Fibroblast of upper back skin (primary cell): ENCODE measurements at regions not wholly inside any gene's neighbourhood (a gene's known extent, or its start where the extent isn't known, plus 50 kb on each side); places are given as distances from the start of the nearest gene placed in this dataset.
"Not testable (repeated sequence)": the region's sequence is repeated elsewhere in the genome, so short reads cannot be mapped to it uniquely, and the experiment has no call there.

Source experiments
- DNase-seq: peaks from one replicate; pipeline ENCODE4 v3.0.0-alpha.2; 2013

DNA sequence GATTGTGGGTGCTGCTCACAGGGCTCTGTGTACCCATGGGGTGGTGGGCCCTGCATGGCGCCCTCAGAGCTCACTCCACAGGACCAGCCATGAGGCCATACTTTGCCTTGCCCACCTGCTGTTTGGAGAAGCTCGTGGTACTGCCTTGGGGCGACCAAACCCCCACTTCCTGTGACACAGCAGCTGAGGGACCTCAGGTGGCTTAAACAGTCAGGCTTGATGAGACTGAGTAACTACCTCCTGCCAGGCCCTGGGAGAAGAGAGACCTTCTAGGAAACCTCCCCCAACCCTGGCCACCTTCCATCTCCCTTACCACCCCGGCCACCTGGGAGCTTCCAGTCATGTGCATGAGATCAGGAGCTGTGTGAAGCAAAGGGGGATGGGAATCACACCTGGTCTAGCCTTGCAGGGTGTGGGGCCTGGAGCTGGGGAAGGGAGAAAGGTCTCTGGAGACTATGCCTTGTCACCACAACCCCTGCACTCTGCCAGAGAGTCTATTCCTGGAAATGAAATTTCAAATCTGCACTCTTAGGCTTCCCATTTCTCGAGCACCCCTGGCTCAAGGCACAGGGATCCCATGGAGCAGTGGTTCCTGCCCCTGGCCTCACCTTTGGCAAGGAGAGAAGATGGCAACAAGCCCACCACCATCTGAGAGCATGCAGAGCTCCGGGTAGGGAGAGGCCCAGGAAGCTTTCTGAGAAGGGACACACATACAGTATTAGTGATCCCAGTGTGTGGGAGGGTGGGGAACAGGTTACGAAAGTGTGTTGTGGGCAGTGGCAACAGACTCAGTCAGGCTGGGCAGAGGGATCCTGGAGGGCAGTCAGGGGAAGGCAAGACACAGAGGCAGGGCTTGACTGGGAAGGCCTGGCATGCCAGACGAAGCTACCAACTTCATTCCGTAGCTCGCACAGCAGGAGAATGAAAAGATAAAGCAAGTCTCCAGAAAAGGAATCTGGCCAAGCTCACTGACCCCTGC, 125.0 kb downstream of the URI1 start:
- DNase-seq: no peak

DNA sequence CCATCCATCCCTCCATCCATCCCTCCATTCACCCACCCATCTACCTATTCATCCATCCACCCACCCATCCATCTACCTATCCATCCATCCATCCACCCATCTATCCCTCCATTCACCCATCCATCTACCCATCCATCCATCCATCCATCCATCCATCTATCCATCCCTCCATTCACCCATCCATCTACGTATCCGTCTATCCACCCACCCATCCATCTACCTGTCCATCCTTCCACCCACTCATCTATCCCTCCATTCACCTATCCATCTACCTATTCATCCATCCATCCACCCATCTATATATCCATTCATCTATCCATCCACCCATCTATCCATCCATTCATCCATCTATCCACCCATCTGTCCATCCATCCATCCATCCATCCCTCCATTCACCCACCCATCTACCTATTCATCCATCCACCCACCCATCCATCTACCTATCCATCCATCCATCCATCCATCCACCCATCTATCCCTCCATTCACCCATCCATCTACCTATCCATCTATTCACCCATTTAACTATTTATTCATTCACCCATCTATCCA, 126.0 kb downstream of the URI1 start:
- not testable (repeated sequence) for DNase-seq

GRCh38 chr19:30068528-30069395, 126.7 kb downstream of the URI1 start:
- no peak for DNase-seq

DNA sequence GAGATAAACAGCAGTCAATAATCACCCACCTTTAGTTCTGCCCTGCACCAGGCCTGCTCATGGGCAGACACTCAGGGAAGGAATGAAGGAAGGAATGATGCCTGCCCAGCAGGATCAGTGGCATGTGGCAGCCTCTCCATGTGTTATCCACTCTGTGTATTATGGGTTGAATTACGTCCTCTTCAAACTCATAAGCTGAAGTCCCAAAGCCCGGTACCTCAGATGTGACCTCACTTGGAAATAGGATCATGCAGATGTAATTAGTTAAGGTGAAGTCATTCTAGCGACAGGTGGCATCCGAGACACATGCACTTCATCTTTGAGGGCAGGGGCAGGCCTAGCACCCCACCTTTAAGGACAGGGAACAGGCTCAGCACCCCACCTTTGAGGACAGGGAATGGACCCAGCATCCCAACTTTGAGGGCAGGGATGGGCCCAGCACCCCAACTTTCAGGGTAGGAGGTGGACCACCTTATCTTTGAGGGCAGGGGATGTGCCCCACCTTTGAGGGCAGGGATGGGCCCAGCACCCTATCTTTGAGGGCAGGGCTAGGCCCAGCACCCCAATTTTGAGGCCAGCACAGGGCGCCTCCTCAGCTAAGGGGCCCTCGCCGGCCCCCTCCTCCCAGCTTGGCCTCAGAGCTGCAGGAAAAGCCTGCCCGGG, 127.6 kb downstream of the URI1 start:
- no peak for DNase-seq

DNA sequence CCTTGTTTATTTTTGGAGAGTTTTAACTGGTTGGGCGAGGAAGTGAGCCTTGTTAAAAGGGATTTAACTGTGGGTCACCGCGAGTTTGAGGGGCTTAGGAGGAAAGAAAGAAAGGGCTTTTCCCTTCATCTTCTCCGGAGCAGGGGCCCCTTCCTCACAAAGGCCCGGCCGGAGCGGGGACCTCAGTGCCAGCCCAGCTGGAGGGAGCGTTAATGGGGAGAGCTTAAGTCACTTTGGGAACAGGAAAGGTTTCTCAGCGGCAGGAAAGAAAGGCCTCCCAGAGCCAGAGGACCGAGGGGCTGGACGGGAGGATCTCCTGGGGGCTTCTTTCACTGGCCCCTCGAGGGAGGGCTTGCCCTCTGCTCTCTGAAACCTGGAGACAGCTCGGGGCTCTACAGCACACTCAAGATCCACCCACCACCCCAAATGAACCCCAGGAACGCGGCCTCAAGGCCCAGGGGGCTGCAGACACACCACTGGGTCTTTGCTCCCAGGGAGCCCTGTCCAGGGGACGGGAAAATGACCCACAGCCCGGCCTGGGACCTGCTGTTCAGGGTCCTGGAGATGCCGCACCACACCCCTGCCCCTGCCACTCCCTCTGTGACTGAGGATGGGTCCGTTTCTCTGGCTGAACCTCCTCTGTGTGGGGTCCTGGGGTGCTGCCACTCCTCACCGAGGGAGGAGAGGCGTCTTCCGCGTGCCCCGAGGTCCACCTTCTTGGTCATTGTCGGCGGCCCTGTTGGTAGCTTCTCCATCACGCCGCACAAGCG, 128.3 kb downstream of the URI1 start:
- DNase-seq: no peak

DNA sequence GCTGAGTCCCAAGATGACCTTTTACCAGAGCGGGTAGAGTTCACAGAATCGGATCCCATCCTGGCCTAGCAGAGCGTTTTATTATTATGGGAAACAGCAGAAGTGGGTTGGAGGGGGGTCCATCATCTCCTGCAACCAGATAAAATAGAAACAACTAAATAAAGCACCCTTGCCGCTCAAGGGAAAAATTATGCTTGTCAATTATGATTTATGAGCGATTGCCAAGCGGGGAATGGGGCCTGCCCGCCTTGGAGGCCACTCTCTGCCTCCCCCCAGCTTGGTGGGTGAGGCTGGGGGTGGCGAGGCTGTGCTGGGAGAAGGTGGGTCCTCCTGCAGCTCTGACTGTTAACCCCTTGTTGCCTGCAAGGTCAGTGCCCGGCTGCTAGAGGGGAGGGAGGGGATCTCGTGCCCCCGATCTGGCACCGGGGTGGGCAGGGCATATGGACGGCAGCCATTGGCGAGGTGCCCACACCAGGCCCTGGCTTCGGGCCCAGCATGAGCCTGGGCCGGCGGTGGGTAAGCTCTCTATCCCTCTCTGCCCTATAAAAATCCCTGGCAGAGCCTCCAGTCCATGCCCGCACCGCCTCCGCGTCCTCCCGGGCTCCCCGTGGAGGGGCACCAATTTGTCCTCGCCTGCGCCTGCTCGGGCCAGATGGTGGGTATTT, 129.1 kb downstream of the URI1 start:
- no peak for DNase-seq

DNA sequence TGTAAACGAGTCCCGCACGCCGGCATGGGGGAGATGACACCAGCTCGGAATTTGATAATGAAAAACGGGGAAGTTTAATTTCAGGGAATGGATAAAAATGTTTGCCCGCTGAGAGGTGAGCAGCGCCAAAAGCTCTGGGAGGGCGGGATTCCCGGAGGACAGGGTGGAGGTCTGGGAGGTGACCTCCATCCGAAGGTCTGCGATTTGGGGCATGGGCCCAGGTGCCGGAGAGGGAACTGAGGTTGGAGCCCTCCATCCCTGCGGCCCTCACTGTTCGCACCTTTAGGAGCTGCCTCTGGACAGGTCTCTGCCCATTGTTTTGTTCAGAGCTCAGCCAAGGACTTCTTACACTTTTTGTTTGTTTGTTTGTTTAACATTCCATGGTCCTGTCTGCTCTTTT, 129.8 kb downstream of the URI1 start:
- no peak for DNase-seq

DNA sequence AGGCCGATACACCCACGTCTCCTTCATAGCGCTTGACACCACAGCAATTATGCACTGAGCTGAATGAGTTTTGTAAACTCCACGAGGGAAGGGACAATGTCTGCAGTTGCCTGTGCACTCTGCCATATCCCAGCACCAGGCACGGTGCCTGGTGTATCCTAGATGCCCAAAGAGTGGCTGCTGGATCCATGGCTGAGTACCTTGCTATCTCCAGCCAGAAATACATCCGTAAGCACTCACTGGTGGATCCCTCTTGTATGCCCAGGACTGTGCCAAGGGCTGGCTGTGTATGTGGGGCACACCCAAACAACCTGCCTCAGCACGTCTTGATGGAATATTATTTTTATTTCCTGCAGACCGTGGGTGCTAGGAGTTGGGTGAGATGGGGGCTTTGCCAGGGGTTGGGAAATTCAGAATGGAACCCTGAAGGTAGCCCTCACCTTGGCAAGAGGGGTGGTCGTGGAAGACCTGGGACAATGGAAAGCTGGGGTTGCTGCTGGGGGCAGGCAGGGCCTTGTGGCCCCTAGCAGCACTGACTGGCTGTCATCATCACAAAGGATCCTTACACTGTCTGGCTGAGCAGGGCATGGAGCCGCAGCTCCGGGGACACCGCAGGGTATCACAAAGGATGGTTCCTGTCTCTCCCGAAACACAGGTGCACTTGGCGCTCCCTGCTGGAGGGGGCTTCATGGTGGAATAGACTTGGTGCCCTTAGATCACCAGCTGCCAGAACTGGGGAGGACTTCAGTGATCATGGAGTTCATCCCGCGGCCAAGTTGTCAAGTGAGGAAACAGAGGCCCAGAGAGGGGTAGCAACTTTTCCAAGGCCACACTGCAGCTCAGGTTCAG, 131.3 kb downstream of the URI1 start:
- DNase-seq: no peak

DNA sequence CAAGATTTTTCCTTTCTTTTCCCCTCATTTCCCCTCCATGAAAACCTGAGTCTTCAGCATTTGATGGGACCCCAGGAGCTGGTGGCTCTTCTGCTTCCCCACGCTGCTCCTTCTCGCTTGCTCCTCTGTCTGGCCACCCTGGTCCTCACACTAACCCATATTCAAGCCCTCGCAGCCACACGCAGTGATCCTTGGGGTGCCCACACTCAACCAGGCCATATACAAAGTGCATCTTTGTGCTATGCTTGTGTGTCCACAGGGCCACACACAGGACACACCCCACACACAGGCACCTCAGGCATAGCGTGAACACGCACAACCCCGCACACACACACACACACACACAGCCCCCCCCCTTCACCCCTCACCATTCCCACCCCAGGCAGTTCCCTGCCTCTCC, 132.1 kb downstream of the URI1 start:
- DNase-seq: no peak

DNA sequence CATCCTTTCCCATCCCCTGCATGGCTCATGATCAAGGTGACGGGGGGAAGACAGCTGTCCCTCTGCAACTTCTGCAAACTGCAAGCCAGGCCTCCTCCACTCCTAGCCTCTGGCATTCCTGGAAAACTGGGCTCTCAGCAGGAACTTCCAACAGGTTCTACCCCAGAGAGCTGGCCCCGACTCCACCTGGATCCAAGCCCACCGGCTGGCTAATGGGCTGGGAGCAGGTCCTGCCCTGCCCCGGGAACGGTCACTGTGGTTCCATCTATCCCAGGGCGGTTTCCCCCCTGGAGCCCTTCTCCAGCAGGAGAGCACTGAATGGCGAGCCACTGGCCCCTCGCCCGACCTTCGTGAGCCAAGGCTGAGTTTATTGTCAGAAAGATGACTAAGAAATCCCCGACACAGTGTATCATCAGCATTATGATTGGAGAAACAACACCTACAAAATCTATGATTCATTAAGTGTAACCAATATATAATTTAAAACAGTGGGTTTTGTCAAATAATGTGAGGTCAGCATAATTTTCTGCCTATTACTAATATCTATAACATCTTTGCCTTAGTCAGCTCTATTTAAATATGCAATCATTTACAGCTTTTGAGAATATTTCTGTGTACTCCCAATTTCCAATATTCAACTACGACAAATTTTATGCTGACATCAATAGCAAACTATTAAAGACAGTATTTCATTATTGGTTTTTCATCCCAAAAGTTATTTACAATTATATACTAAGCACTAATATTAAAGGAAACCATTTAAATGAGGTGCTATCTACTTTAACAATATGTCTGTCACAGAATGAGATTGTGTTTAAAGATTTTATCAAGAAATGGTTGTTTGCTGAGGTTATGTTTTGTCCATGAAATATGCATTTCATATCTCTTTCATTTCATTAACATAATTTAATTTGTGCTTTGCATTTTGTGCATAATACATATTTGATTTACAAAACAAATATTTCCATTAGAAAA, 133.0 kb downstream of the URI1 start:
- DNase-seq: no peak

DNA sequence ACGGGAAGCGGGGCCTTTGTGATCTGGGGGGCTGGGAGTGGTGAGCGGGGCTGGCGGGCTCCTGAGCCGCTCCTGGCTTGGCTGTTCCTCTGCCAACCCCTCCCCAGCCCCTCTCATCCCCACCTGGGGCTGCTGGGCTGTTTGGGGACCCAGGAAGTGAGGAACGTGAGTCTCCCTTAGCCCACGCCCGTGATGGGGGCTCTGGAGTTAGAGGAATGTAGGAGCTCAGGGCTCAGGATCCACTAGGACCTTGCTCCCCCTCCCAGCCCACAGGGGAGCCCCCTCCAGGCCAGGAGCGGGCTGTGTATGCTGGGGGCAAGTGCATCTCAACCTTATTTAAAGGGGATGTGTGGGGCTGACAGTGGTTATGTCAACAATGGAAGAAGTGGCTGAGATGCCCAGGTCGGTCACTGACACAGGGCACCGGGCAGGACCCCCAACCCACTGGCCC, 134.1 kb downstream of the URI1 start:
- DNase-seq: no peak

DNA sequence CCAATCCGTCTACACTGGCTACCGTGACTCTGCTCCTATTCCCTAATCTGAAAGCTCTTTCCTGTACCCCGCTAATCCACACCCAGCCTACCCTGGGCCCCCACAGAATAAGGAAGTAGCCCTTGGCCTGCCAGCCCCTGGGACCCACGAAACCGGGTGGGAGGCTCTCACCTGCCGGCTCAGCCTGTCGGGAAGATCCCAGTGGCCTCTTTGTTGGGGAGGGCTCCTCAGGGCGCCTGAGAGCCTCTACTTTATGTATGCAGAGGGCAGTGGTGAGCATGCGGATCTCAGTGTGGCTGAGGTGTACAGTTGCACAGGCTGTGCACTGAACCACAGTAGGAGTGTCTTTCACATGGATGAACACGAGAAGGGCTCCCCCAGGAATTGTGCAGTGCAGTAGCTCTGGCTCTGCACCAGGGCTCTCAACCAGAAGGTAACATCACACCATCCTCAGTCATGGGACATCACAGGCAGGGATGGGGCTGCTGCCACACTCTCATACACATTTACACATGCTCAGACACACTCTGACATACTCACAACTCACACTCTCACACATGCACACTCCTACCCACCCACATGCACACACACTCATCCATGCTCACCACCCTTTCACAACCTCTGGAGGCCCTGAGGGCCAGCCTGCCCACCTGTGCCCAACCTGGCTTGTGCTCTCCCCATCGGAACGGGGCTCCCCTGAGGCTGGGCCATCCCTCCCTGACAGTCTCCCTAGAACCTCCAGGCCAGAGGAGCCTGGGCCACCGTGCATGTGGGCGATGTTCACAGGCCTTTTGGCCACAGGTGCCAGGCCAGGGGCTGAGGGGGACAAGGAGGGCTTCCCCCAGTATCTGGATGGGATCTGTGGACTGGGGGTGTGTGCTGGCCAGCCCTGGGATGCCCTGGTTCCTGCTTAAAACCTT, 135.0 kb downstream of the URI1 start:
- no peak for DNase-seq

GRCh38 chr19:30077851-30078355, 135.9 kb downstream of the URI1 start:
- no peak for DNase-seq

- DNase-seq: no peak
These were observed 136.4 kb downstream of the URI1 start for GRCh38 chr19:30078381-30078910.

GRCh38 chr19:30079200-30079599, 137.2 kb downstream of the URI1 start:
- no peak for DNase-seq

DNA sequence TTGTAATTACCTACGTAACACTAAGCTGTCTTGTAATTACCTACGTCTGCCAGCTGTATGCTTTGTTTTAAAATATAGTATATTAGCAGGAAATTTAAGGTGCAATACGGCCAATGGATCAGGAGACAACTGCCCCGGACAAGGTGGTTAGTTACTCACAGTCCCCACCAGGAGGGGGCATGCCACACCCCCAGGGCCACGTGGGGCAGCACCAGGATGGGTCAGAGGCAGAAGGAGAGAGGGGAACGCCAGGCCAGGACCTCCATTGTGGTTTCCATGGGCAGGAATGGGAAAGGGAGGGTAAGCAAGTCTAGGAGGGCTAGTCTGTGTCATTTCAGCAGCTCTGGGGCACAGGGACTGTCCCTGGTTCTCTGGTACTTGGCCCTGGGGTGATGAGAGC, 140.1 kb downstream of the URI1 start:
- DNase-seq: no peak

GRCh38 chr19:30082611-30083010, 140.6 kb downstream of the URI1 start:
- no peak for DNase-seq
